Skeletal muscle satellite cell (primary cell): ENCODE measurements at regions not wholly inside any gene's neighbourhood (a gene's known extent, or its start where the extent isn't known, plus 50 kb on each side); places are given as distances from the start of the nearest gene placed in this dataset.

Experiments used
- H3K27me3 ChIP-seq: 2 replicates; pipeline ENCODE4 v1.7.0; 2013; ENCODE audit warnings: low read length; ENCODE audit not compliant: control insufficient read depth, insufficient read depth
- H3K36me3 ChIP-seq: 2 replicates; pipeline ENCODE4 v1.7.0; 2013; ENCODE audit warnings: mild to moderate bottlenecking, control low read depth, low read length; ENCODE audit not compliant: insufficient read depth
- H3K4me1 ChIP-seq: 2 replicates; pipeline ENCODE4 v1.7.0; 2013; ENCODE audit warnings: low read length; ENCODE audit not compliant: control insufficient read depth, insufficient read depth
- H3K4me2 ChIP-seq: 2 replicates; pipeline ENCODE4 v1.7.0; 2013; ENCODE audit warnings: mild to moderate bottlenecking, low read length
- H3K4me3 ChIP-seq: 2 replicates; pipeline ENCODE4 v1.7.0; 2013; ENCODE audit warnings: low read length
- H3K9ac ChIP-seq: 2 replicates; pipeline ENCODE4 v1.7.0; 2013; ENCODE audit warnings: mild to moderate bottlenecking, low read depth, low read length, moderate library complexity
- H3K9me3 ChIP-seq: replicated peaks from 2 replicates; pipeline ENCODE4 v1.7.0; 2013; ENCODE audit warnings: mild to moderate bottlenecking, control low read depth, low read length

DNA sequence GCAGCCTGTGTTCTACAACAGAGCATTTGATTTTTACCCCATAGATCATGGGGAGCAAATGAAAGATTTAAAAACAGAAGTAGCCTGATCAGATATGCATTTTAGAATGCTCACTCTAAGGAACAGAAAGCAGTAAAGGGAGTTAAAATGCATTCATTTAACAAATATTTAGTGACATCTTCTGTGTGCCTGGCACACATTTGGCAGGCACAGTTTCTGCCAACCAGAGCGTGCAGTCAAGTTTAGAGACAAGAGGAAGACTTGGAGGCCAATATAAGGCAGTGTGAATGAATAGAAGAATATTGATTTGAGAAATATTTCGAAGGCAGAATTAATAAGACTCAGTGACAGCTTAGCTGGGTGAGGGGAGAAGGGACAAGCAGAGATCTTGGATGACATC lies 210.1 kb downstream of the KDR start:
- Histone ChIP-seq H3K27me3 (peaks cover 7% of the 10 kb centered on the region), H3K4me1 (no peaks in the 10 kb centered on the region), H3K9me3 (no peaks in the 10 kb centered on the region), H3K9ac (no peak overlapping the region), H3K4me2 (no peak overlapping the region), H3K4me3 (no peak overlapping the region), H3K36me3 (no peaks in the 10 kb centered on the region)

DNA sequence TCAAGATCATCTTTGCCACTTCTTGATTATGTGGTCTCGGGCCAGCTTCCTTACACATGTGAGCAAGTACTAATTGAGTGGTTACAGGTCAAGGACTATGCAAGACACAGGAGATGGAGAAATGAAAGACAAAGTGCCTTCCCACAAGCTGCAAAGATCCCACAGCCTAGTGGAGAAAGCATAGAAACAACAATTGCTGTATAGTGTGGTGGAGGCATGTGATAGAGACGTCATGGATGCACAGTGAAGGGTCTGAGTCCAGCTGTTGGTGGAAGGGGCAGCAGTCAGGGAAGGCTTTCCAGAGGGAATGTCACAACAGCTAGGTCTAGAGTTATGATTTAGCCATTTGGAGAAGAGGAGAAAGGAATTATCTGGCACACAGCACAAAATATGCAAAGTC lies 210.6 kb downstream of the KDR start:
- Histone ChIP-seq H3K27me3 (peaks cover 7% of the 10 kb centered on the region), H3K9me3 (no peaks in the 10 kb centered on the region), H3K4me2 (no peak overlapping the region), H3K36me3 (no peaks in the 10 kb centered on the region), H3K4me1 (no peaks in the 10 kb centered on the region), H3K9ac (no peak overlapping the region), H3K4me3 (no peak overlapping the region)

DNA sequence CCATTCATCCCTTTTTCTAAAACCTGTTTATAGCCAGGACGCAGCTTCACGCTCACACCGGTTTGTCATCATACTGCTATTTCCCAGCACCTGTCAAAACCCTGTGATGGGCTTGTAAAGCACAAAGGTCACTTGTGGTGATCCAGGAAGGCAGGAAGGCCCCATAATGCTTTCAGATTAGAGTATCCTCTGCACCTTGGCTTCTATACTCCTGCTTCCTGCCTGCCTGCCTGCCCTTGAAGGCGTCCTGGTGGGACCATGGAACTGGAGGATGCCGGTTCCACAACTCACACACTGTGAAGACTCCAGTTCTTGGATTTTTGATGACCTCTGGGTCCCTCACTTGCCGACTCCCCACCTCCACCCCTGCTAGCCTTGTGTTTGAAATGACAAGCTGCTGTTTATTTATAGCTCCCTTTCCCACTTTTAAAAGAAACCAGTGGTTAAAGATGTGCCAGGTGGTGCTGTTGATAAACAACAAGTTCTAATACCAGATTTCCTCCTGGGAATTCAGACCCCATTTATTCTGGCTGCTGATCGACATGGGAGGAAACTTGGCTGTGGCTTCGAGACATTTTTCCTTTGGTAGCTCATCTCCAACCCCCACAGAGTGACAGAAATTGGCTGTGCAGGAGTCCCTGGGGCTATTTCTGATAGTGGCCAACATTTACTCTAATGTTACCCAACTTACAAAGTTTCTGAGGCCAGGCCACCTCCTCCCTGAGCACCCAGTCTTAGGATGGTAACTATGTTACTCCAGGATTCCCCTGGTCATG lies 211.5 kb downstream of the KDR start:
- H3K27me3 ChIP-seq: peaks cover 7% of the 10 kb centered on the region
- H3K9me3 ChIP-seq: no peaks in the 10 kb centered on the region
- no peak overlapping the region for H3K4me2 ChIP-seq
- H3K4me3 ChIP-seq: no peak overlapping the region
- H3K9ac ChIP-seq: no peak overlapping the region
- no peaks in the 10 kb centered on the region for H3K36me3 ChIP-seq
- H3K4me1 ChIP-seq: no peaks in the 10 kb centered on the region

DNA sequence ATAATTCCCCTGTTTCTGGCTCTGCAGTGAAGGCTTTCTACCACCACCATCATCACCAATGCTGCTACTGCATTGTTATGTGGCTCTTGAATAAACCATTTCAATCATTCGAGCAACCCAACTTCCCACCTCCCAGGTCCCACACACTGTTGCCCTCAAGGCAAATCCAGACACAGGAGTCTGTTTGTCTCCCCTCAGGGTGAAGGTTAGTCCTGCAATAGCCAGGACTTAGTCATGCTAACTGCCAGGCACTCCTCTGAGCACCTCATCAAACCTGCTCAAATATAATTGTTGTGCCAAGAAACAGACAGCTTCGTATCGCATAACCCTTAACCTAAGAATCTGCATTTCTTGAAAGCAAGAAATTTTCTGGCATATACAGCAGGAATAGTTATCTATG lies 213.2 kb downstream of the KDR start:
- Histone ChIP-seq H3K4me3 (no peak overlapping the region), H3K4me1 (no peaks in the 10 kb centered on the region), H3K9ac (no peak overlapping the region), H3K36me3 (no peaks in the 10 kb centered on the region), H3K27me3 (peaks cover 7% of the 10 kb centered on the region), H3K9me3 (no peaks in the 10 kb centered on the region), H3K4me2 (no peak overlapping the region)

DNA sequence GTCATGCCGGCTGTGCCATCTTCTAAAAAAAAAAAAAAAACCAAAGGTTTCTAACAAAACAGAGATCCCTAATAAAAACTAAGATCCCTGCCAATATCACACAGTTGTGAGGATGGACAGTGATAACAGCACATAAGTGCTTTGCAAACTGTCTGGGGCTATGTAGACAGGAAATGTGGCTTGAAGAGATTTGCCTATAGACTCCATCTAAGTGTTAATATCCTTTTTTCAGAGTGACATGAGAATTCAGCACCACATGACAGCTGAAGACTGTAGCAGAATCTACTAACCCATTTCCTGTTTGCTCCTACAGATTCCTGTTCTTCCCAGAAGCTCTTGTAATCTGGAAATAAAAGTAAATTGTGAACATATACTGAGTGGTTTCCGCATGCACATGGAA lies 215.4 kb downstream of the KDR start:
- H3K4me2 ChIP-seq: no peak overlapping the region
- H3K36me3 ChIP-seq: no peaks in the 10 kb centered on the region
- no peak overlapping the region for H3K9ac ChIP-seq
- no peaks in the 10 kb centered on the region for H3K4me1 ChIP-seq
- no peaks in the 10 kb centered on the region for H3K9me3 ChIP-seq
- H3K27me3 ChIP-seq: peaks cover 7% of the 10 kb centered on the region
- H3K4me3 ChIP-seq: no peak overlapping the region

DNA sequence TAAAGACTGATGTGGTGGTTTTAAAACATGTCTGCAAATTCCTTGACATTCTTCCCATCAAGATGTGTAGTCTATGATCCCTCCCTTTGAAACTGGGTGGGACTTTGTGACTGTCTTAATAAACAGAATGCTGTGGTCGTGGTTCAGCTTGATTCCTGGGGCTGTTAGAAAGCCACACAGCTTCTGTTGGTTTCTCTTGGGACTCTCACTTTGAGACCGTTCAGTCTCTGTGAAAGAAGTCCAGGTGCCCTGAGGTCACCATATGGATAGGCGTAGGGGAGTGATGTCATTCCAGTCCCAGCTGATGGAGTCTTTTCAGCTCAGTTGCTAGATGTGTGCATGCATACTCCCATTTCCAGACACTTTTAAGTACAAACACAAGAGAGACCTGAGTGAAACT lies 216.6 kb downstream of the KDR start:
- Histone ChIP-seq H3K4me2 (no peak overlapping the region), H3K4me3 (no peak overlapping the region), H3K36me3 (no peaks in the 10 kb centered on the region), H3K9me3 (no peaks in the 10 kb centered on the region), H3K9ac (no peak overlapping the region), H3K4me1 (no peaks in the 10 kb centered on the region), H3K27me3 (peaks cover 4% of the 10 kb centered on the region)

DNA sequence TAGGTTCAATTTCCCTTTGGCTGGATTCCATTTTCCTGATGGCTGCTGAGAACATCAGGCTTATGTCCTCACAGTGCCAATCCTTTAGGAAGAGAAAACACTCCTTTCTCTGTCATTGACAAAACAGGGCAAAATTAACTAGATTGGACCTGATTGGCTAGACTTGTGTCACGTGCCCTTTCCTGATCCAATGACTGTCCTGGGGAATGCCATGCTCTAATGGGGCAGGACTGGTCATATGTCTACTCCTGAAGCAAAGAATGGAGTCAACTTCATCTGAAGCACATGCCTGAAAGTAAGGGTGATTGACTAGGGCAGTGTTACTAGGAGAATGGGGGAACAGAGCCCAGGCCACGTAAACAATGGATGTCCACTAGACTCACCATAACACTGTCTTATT lies 220.4 kb downstream of the KDR start:
- Histone ChIP-seq H3K4me1 (no peaks in the 10 kb centered on the region), H3K4me2 (no peak overlapping the region), H3K9ac (no peak overlapping the region), H3K36me3 (no peaks in the 10 kb centered on the region), H3K4me3 (no peak overlapping the region), H3K27me3 (no peaks in the 10 kb centered on the region), H3K9me3 (no peaks in the 10 kb centered on the region)

DNA sequence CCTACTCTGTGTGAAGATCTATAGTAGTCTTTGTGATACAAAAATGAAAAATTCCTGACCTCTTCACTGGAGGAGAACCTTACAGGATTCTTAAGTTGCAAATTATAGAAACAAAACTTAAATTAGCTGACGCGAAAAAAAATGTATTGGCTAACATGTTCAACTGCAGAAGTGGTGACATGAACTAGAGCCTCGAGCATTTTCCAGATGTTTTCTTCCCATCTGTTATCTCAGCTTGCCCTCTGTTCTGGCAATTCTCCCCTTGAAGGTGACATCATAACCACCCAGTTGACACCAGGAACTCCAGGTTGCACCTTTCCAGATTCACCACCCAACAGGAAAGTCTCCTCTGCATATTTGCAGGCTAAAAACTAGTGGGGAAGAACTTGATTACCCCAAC lies 222.4 kb downstream of the KDR start:
- H3K9ac ChIP-seq: no peak overlapping the region
- H3K9me3 ChIP-seq: no peaks in the 10 kb centered on the region
- H3K36me3 ChIP-seq: no peaks in the 10 kb centered on the region
- no peak overlapping the region for H3K4me3 ChIP-seq
- H3K27me3 ChIP-seq: no peaks in the 10 kb centered on the region
- H3K4me1 ChIP-seq: peaks cover 6% of the 10 kb centered on the region
- no peak overlapping the region for H3K4me2 ChIP-seq

DNA sequence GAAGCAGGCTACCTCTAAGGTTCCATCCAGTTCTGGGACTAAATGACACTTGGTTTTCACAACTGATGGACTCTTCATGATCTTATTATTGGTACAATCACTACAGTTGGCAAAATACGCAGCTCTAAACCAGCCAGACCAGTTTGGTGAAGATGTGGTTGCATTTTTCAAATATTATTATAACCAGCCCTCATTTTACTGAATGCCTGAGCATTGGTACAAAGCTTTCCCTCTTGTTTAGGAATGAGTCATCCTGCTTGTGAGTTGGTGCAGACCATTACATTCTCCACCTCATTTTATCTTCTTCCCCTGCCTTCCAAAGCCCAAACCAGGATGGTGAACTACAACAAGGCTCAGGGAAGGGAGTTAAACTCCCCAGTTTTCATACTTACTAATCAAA lies 223.1 kb downstream of the KDR start:
- H3K4me3 ChIP-seq: no peak overlapping the region
- H3K4me2 ChIP-seq: no peak overlapping the region
- H3K36me3 ChIP-seq: no peaks in the 10 kb centered on the region
- no peaks in the 10 kb centered on the region for H3K9me3 ChIP-seq
- peaks cover 8% of the 10 kb centered on the region for H3K4me1 ChIP-seq
- H3K27me3 ChIP-seq: no peaks in the 10 kb centered on the region
- H3K9ac ChIP-seq: no peak overlapping the region

DNA sequence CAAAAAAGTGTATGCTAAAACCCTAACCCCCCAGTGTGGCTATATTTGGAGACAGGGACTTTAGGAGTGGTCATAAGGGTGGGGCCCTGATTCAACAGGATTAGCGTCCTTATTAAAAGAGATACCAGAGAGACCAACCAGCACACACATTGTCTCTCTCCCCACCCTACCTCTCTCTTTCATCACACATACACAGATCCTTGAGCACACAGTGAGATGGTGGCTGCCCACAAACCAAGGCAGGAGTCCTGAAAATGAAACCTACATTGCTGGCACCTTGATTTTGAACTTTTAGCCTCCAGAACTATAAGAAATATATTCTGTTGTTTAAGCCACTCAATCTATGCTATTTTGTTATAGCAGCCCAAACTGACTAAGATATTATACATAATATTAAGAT lies 224.2 kb downstream of the KDR start:
- no peaks in the 10 kb centered on the region for H3K27me3 ChIP-seq
- no peak overlapping the region for H3K9ac ChIP-seq
- H3K9me3 ChIP-seq: no peaks in the 10 kb centered on the region
- H3K36me3 ChIP-seq: no peaks in the 10 kb centered on the region
- no peak overlapping the region for H3K4me3 ChIP-seq
- peaks cover 8% of the 10 kb centered on the region for H3K4me1 ChIP-seq
- no peak overlapping the region for H3K4me2 ChIP-seq

DNA sequence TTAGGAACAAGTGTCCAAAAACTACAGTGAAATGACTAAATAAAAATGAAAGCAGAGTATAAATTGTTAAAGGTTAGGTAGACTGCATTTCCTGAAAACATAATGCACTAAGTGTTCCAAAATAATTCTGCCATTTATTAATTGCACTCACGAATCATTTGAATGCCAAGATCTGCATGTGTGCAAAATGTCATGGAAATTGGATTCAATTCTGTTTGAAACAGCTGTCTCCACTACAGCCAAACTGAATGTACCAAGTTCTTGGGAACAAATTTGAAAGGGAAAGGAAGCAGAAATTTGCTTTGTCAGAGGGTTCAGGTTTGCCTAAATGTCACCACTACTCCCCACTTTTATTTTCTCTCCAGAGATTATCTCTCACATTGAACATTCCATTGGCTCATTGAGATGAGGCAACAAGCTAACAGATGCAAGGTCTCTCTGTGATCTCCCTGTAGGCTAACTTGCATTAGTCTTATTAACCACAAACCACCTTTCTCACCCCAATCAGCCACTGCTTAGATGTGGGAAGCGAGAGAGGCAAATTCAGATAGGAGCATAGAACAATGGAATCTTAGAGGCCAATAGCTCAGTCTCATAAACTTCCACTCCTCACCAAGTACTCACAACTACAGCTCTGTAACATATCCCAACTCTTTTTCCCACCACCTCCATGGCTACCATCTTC lies 226.6 kb downstream of the KDR start:
- Histone ChIP-seq H3K4me2 (no peak overlapping the region), H3K4me3 (no peak overlapping the region), H3K4me1 (peaks cover 8% of the 10 kb centered on the region), H3K9me3 (no peaks in the 10 kb centered on the region), H3K36me3 (no peaks in the 10 kb centered on the region), H3K9ac (no peak overlapping the region), H3K27me3 (no peaks in the 10 kb centered on the region)

DNA sequence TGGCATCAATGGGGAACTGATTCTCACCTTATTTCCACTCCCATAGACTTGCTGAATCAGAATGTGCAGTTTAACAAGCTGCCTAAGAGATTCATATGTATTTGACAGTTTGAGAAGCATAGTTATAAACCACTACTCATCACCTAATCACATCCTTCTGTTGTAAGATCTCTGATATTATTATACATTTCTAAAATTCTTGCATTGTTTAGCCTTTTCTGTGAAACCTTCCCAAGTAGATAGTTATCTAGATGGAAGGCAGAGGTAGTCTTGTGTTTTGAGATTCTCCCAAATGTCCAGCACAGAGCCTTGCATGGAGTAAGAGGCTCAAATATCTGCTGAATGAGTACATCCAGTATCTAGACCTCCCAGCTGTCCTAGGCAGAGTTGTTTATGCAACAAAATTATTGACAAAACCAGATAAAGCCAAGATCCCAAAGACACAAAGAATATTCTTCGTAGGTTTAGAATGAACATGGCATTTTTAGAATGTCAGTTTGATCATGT lies 227.3 kb downstream of the KDR start:
- Histone ChIP-seq H3K9ac (no peak overlapping the region), H3K4me1 (peaks cover 8% of the 10 kb centered on the region), H3K9me3 (no peaks in the 10 kb centered on the region), H3K36me3 (no peaks in the 10 kb centered on the region), H3K4me3 (no peak overlapping the region), H3K27me3 (no peaks in the 10 kb centered on the region), H3K4me2 (no peak overlapping the region)
